SK-N-MC (cell line): ENCODE measurements at regions not wholly inside any gene's neighbourhood (a gene's known extent, or its start where the extent isn't known, plus 50 kb on each side); places are given as distances from the start of the nearest gene placed in this dataset.

Experiments used
- EZH2 ChIP-seq: fragments of 200-600 bp; sonication (generic); IDR thresholded peaks from one replicate; pipeline ENCODE4 v1.6.1; 2017; ENCODE audit warnings: antibody characterized with exemption
- POLR2AphosphoS5 ChIP-seq: IDR thresholded peaks from 2 replicates; pipeline ENCODE4 v1.6.1; 2012; ENCODE audit warnings: mild to moderate bottlenecking, low read depth, low read length, borderline replicate concordance

GRCh38 chr10:2850202-2850601, 217.1 kb upstream of the PFKP start:
- TF ChIP-seq EZH2 (no peak), POLR2AphosphoS5 (no peak)
